Activated naive CD8-positive, alpha-beta T cell treated with anti-CD3 and anti-CD28 coated beads, Interleukin-2, amount 10 ng/mL, durations not matched to agents 7 days and 5 days (primary cell): ENCODE measurements at regions not wholly inside any gene's neighbourhood (a gene's known extent, or its start where the extent isn't known, plus 50 kb on each side); places are given as distances from the start of the nearest gene placed in this dataset.

ENCODE experiments used
- ATAC-seq: fragments of 150-1000 bp; cut with Tn5 transposase; one replicate; pipeline ENCODE4 v1.10.0; 2021; ENCODE audit warnings: low read depth, moderate library complexity
- POLR2A ChIA-PET: fragments of 350-600 bp; sonication (Branson Sonifier 250); formaldehyde crosslinking; loops from one replicate; lab custom pipeline; 2021; ENCODE audit warnings: antibody characterized with exemption; lab: Charles Lee
- DNase-seq: peaks from one replicate; pipeline ENCODE4 v3.0.0; 2021
- H3K27ac Mint-ChIP-seq: one replicate; pipeline ENCODE4 v1.8.0; 2022; ENCODE audit warnings: mild to moderate bottlenecking, mixed read lengths
- H3K27me3 Mint-ChIP-seq: one replicate; pipeline ENCODE4 v1.8.0; 2022; ENCODE audit warnings: mild to moderate bottlenecking, moderate library complexity, mixed read lengths
- H3K36me3 Mint-ChIP-seq: one replicate; pipeline ENCODE4 v1.8.0; 2021; ENCODE audit warnings: mild to moderate bottlenecking, mixed read lengths
- H3K4me1 Mint-ChIP-seq: one replicate; pipeline ENCODE4 v1.8.0; 2021; ENCODE audit warnings: mixed read lengths
- H3K4me3 Mint-ChIP-seq: one replicate; pipeline ENCODE4 v1.8.0; 2022; ENCODE audit warnings: mild to moderate bottlenecking, moderate library complexity, mixed read lengths
- H3K9me3 Mint-ChIP-seq: one replicate; pipeline ENCODE4 v1.8.0; 2021; ENCODE audit warnings: mixed read lengths

GRCh38 chr3:115520651-115521245 lies 102.6 kb upstream of the GAP43 start:
- peaks cover 7% of the 10 kb centered on the region for H3K4me1 Mint-ChIP-seq
- no peak overlapping the region for H3K27ac Mint-ChIP-seq
- H3K36me3 Mint-ChIP-seq: no peaks in the 10 kb centered on the region
- ATAC-seq (no peak), DNase-seq (no peak)
- H3K9me3 Mint-ChIP-seq: no peaks in the 10 kb centered on the region
- POLR2A ChIA-PET: no interaction called here
- peaks cover 5% of the 10 kb centered on the region for H3K27me3 Mint-ChIP-seq
- no peak overlapping the region for H3K4me3 Mint-ChIP-seq

- Mint-ChIP-seq H3K27ac (no peak overlapping the region), H3K27me3 (peaks cover 5% of the 10 kb centered on the region), H3K4me3 (no peak overlapping the region), H3K36me3 (no peaks in the 10 kb centered on the region), H3K4me1 (peaks cover 7% of the 10 kb centered on the region), H3K9me3 (no peaks in the 10 kb centered on the region)
- DNase-seq (no peak), ATAC-seq (no peak)
- POLR2A ChIA-PET: no interaction called here
Observed at GRCh38 chr3:115523458-115523857, 99.9 kb upstream of the GAP43 start.

DNA sequence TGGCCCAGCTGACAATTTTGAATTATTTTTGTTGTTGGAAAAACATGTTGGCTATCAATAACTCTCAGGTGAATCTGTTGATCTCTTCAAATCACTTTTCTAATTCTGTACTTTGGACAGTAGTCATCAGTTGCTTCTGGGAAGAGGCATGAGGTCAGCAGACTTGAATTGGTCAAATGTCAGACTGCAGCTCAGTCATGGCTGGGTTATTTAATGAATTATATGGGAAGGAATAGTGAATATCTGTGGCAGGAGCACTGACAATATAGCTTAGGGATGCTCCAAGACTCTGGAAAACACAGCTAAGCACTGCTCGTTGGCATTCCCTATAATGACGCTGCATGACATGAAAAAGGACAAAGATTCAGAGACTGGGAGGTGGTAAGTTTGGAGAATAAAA lies 98.8 kb upstream of the GAP43 start:
- H3K4me3 Mint-ChIP-seq: no peak overlapping the region
- H3K4me1 Mint-ChIP-seq: peaks cover 7% of the 10 kb centered on the region
- H3K36me3 Mint-ChIP-seq: no peaks in the 10 kb centered on the region
- no peak overlapping the region for H3K27ac Mint-ChIP-seq
- no peak for DNase-seq
- peaks cover 8% of the 10 kb centered on the region for H3K27me3 Mint-ChIP-seq
- ATAC-seq: no peak
- POLR2A ChIA-PET: no interaction called here
- no peaks in the 10 kb centered on the region for H3K9me3 Mint-ChIP-seq

GRCh38 chr3:115525731-115526130 lies 97.6 kb upstream of the GAP43 start:
- DNase-seq: no peak
- H3K27me3 Mint-ChIP-seq: peaks cover 8% of the 10 kb centered on the region
- no peaks in the 10 kb centered on the region for H3K36me3 Mint-ChIP-seq
- H3K9me3 Mint-ChIP-seq: no peaks in the 10 kb centered on the region
- ATAC-seq: no peak
- POLR2A ChIA-PET: no interaction called here
- H3K4me1 Mint-ChIP-seq: peaks cover 2% of the 10 kb centered on the region
- no peak overlapping the region for H3K4me3 Mint-ChIP-seq
- no peak overlapping the region for H3K27ac Mint-ChIP-seq

DNA sequence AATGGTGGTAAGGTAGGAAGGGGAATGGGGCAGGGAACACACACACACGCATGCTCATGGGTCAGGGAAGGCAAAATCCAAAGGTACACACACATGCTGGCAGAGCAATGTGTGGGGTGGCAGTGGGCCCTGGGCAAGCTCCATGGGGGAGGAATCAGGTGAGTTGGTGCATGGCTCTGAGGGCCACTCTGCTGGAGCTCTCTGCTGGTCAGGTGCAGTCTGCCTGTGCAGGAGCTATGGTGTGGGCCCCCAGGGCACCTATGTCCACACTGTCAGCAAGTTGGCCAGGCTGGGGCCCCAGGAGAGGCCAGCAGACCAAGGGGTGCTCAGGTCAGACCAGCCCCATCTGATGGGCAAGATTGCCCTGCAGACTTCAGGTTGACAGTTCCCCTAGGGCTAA lies 90.1 kb upstream of the GAP43 start:
- H3K36me3 Mint-ChIP-seq: no peaks in the 10 kb centered on the region
- POLR2A ChIA-PET: no interaction called here
- DNase-seq (no peak), ATAC-seq (no peak)
- no peak overlapping the region for H3K27ac Mint-ChIP-seq
- H3K4me3 Mint-ChIP-seq: no peak overlapping the region
- H3K4me1 Mint-ChIP-seq: no peaks in the 10 kb centered on the region
- peaks cover 15% of the 10 kb centered on the region for H3K27me3 Mint-ChIP-seq
- H3K9me3 Mint-ChIP-seq: peaks cover 3% of the 10 kb centered on the region

DNA sequence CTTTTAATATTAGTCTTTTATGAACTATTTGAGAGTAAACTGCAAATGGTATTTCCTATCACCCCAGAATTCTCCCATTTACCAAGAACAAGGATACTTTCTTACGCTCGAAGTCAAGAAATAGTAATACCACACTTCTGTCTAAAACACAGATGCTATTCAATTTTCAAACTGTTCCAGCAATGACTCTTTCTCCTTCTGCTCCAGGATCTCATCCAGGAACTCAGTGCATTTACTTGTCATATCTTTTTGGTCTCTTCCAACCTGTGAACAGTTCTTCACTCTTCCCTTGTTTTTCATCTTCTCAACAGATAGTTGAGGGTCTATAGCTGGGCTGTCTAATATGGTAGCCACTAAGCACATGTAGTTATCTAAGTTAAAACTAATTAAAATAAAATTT lies 87.1 kb upstream of the GAP43 start:
- POLR2A ChIA-PET: no interaction called here
- H3K36me3 Mint-ChIP-seq: no peaks in the 10 kb centered on the region
- H3K27ac Mint-ChIP-seq: no peak overlapping the region
- H3K27me3 Mint-ChIP-seq: peaks cover 16% of the 10 kb centered on the region
- no peak for DNase-seq
- H3K4me1 Mint-ChIP-seq: no peaks in the 10 kb centered on the region
- no peak overlapping the region for H3K4me3 Mint-ChIP-seq
- H3K9me3 Mint-ChIP-seq: peaks cover 3% of the 10 kb centered on the region
- no peak for ATAC-seq

GRCh38 chr3:115537669-115538068 lies 85.6 kb upstream of the GAP43 start:
- DNase-seq: no peak
- Mint-ChIP-seq H3K4me3 (no peak overlapping the region), H3K4me1 (no peaks in the 10 kb centered on the region), H3K27me3 (peaks cover 11% of the 10 kb centered on the region), H3K9me3 (no peaks in the 10 kb centered on the region), H3K36me3 (no peaks in the 10 kb centered on the region), H3K27ac (no peak overlapping the region)
- POLR2A ChIA-PET: no interaction called here
- no peak for ATAC-seq

- no peak overlapping the region for H3K27ac Mint-ChIP-seq
- peaks cover 14% of the 10 kb centered on the region for H3K27me3 Mint-ChIP-seq
- no peaks in the 10 kb centered on the region for H3K9me3 Mint-ChIP-seq
- ATAC-seq: no peak
- no peak for DNase-seq
- H3K4me3 Mint-ChIP-seq: no peak overlapping the region
- POLR2A ChIA-PET: no interaction called here
- H3K36me3 Mint-ChIP-seq: no peaks in the 10 kb centered on the region
- no peaks in the 10 kb centered on the region for H3K4me1 Mint-ChIP-seq
Observed at GRCh38 chr3:115547207-115547606, 76.1 kb upstream of the GAP43 start.

DNA sequence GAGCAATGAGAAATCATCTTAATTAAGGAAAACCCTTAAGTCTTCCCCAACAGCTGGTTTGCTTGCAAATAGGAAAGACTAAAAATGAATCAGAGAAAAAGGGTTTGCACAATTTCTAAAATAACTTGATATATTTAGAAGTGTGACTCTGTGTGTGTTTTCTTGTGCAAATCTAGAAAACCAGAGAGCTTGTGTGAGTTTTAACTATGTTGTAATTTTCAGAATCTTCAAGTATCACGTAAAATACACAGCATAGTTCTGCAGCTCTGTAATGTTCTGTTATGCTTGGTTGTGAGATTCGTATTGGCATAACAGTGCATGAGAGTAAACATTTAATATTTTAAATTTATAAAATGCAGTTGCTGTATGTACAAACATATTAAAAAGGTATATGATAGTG lies 74.7 kb upstream of the GAP43 start:
- peaks cover 14% of the 10 kb centered on the region for H3K27me3 Mint-ChIP-seq
- H3K4me3 Mint-ChIP-seq: no peak overlapping the region
- no peaks in the 10 kb centered on the region for H3K4me1 Mint-ChIP-seq
- DNase-seq (no peak), ATAC-seq (no peak)
- H3K9me3 Mint-ChIP-seq: no peaks in the 10 kb centered on the region
- H3K36me3 Mint-ChIP-seq: no peaks in the 10 kb centered on the region
- POLR2A ChIA-PET: no interaction called here
- no peak overlapping the region for H3K27ac Mint-ChIP-seq

GRCh38 chr3:115549071-115549470 lies 74.2 kb upstream of the GAP43 start:
- no peak for ATAC-seq
- no peaks in the 10 kb centered on the region for H3K9me3 Mint-ChIP-seq
- H3K4me3 Mint-ChIP-seq: no peak overlapping the region
- no peaks in the 10 kb centered on the region for H3K36me3 Mint-ChIP-seq
- DNase-seq: no peak
- H3K27ac Mint-ChIP-seq: no peak overlapping the region
- POLR2A ChIA-PET: no interaction called here
- no peaks in the 10 kb centered on the region for H3K4me1 Mint-ChIP-seq
- H3K27me3 Mint-ChIP-seq: peaks cover 14% of the 10 kb centered on the region

GRCh38 chr3:115550285-115550761 lies 73.0 kb upstream of the GAP43 start:
- H3K27ac Mint-ChIP-seq: no peak overlapping the region
- POLR2A ChIA-PET: no interaction called here
- no peak for DNase-seq
- no peaks in the 10 kb centered on the region for H3K36me3 Mint-ChIP-seq
- H3K27me3 Mint-ChIP-seq: peaks cover 12% of the 10 kb centered on the region
- no peaks in the 10 kb centered on the region for H3K4me1 Mint-ChIP-seq
- H3K9me3 Mint-ChIP-seq: no peaks in the 10 kb centered on the region
- ATAC-seq: no peak
- H3K4me3 Mint-ChIP-seq: no peak overlapping the region

DNA sequence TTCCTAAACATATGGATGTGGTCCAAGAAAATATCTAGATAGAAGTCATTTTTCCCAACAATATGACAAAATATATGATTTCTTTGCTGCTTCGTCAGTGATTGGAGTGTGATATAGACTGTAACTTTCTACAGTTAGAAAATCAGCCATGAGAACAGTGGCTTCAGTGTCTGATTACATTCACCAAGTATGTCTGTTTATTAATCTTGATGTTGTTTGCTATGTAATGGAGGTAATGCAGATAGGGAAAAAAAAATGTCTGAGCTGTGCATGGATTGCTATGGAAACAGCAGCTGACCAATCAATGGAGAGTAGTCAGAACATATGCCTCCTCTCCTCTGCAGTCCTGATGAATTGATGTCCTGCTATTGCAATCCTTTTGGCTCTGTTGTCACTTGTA lies 72.3 kb upstream of the GAP43 start:
- Mint-ChIP-seq H3K4me1 (no peaks in the 10 kb centered on the region), H3K27me3 (peaks cover 12% of the 10 kb centered on the region), H3K9me3 (no peaks in the 10 kb centered on the region), H3K27ac (no peak overlapping the region), H3K4me3 (no peak overlapping the region), H3K36me3 (no peaks in the 10 kb centered on the region)
- no peak for ATAC-seq
- POLR2A ChIA-PET: no interaction called here
- no peak for DNase-seq

DNA sequence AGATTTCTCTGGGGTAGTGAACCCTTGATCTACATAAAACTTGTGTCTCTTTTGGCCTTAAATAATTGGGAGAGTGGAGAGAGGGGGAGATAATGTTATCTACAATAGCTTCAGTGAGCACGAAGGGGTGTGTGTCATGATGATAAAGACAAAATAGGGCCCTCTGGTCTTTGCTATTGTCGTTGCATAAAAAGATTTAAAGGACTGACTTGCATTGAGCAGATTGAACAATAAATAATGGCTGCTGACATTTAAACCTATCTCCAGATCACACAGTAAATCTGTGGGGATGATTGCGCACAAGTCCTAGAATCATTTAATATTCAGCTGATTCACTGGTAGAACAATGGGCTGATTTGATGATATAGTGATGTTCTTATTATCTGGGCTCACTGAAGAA lies 71.3 kb upstream of the GAP43 start:
- Mint-ChIP-seq H3K36me3 (no peaks in the 10 kb centered on the region), H3K4me3 (no peak overlapping the region), H3K9me3 (no peaks in the 10 kb centered on the region), H3K27me3 (peaks cover 9% of the 10 kb centered on the region), H3K4me1 (no peaks in the 10 kb centered on the region), H3K27ac (no peak overlapping the region)
- DNase-seq: no peak
- POLR2A ChIA-PET: no interaction called here
- ATAC-seq: no peak

DNA sequence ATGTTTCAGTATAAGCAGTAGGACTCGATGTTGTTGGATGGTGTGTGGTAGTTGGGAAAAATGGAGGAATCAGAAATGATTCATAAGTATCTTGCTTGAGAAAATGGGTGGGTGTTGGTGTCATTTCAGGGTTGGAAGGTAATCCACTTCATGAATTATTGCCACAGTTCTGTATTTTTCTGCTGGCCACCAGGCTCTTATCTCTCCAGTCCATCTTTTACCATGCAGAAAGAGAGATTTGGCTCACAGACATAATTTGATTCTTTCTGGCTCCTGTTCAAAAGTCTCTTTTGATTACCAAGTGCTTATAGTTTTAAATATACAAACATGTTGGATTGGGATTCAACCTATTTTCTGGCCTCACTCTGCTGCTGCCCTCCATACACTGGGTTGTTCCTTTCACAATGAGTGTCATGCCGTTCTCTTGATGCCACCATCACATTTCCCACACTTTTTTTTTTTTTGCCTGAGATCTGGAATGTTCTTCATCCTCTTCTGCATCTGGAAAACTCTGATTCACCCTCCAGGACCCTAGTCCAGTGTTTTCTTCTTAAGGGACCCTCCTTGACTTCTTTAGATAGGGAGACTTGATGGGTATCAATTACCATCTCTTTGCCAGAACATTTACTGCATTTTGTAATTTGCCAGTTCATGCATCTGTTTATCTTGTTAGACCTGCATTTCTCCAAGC lies 69.4 kb upstream of the GAP43 start:
- Mint-ChIP-seq H3K4me3 (no peak overlapping the region), H3K9me3 (no peaks in the 10 kb centered on the region), H3K27me3 (peaks cover 9% of the 10 kb centered on the region), H3K27ac (no peak overlapping the region), H3K36me3 (no peaks in the 10 kb centered on the region), H3K4me1 (no peaks in the 10 kb centered on the region)
- POLR2A ChIA-PET: no interaction called here
- ATAC-seq (no peak), DNase-seq (no peak)
